Endothelial cell of hepatic sinusoid (primary cell): ENCODE measurements at regions not wholly inside any gene's neighbourhood (a gene's known extent, or its start where the extent isn't known, plus 50 kb on each side); places are given as distances from the start of the nearest gene placed in this dataset.

Source experiments
- in situ Hi-C: cut with HindIII; loops from 2 replicates; pipeline ENCODE4 v1.10.0; 2017; ENCODE audit warnings: low sequenced_read_pairs

DNA sequence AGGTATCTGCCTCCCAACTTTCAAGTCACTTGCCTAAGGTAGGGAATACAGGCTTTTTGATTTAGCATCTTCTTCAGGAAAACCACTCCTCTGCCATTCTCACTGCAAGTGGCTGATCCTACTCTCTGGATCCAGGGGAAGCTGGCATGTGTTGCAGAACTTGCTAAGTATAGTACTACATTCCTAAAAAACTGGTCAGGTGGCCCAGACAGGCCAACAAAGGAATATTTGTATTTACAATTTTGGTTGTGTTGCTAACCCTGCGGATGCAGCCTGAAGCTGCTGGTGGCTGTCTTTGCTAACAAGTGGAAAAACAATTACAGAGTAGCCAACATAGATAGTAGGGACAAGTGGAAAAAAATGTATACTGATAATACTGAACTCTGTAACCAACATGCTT is 222.5 kb upstream of the STARD13 start:
- in situ Hi-C loops, result no loop called here

DNA sequence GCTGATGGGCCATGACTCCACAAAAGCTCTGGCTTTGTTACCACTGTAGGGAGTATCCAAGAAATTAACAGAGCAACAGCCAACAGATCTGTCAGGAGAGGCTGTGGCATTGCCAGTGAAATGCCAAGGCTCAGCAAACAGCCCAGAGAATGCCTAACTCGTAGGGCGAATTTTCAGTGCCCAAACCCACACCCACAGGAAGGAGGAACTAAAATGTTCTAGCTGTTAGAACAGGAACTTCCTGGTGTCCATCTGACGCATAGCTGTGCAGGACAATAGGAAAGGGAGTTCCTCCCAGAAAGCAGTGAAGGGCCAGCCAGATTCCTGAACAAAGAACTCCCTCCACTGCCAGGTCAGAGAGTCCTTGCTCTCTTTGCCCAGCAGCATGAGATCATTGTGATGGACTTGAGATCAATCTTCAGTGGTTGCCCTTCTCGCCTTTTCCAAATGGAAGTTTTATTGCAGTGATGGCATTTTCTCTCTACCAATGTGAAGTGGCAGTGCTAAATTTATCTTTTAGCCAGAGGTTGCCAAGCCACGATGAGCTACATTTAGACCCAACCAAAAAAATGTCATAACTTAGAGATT is 224.2 kb upstream of the STARD13 start:
- in situ Hi-C loops, result no loop called here

DNA sequence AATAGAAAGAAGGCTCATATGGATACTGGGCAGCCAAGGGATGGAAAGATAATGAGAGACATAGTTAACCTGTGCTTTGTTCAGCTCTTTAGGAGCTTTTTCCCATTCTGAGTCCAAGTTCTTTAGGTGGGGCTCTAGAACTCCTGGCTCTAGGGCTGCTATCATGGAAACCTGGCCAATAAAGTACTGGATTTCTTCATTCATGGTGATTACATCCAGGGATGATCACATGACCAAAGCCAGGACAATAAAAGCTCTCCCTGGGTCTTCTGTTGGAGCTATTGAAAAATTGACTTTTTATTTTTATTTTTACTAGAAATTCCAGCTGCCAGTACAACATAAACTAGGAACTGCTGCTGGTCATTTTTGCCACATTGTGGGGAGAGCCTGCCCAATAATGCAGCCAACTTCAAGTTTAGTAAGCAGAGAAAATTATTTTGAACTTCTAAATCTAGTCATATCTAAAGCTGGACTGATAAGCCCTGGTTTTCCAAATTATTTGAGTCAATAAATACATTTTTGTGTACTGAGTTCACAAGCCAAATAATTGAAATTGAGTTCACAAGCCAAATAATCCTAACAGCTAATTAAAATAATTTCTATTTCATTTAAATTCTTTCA is 224.9 kb upstream of the STARD13 start:
- in situ Hi-C loops, result no loop called here

DNA sequence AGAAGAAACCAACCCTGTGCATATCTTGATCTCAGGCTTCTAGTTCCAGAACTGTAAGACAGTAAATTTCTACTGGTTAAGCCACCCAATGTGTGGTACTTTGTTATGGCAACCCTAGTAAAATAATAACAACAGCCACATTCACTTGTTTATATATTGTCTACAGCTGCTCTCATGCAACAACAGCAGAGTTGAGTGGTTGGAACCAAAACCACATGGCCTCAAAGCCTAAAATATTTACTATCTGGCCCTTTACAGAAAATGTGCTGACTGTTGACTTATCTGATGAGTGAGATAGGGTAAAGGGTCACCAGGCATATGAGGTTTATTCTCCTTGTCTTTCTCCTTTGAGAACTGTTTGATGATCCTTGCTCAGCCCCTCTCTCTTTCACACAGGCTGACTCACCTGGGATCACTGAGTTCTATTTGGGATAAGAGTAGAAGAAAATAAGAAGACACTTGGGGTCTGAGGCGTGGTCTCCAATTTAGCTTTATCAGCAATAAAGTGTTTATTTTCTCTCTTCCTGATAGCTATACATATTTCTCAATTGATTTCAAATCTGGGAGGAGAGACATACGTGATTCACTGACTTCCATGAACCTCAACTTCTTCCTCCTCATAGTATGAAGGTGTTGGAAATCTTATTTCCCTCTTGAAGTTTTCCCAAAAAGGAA is 227.5 kb upstream of the STARD13 start:
- in situ Hi-C loops, result no loop called here

DNA sequence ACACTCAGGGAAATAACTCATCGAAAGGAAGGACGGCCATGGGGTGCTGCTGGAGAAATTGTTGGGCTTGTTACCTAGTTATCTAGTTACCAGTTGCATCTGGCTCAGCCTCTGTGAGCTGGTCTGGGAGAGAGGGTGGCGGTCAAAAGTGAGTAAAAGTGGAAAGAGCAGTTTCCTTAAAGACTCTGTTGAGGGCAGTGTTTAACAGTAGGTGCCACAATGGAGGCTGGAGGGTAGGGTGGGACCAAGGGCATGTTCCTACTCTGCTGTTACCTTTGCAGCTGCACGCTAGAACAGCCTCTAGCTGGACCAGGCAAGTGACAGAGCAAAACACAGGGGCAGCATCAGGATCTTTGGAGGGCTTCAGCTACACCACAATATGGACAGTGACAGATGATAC is 228.8 kb upstream of the STARD13 start:
- in situ Hi-C loops, result no loop called here

DNA sequence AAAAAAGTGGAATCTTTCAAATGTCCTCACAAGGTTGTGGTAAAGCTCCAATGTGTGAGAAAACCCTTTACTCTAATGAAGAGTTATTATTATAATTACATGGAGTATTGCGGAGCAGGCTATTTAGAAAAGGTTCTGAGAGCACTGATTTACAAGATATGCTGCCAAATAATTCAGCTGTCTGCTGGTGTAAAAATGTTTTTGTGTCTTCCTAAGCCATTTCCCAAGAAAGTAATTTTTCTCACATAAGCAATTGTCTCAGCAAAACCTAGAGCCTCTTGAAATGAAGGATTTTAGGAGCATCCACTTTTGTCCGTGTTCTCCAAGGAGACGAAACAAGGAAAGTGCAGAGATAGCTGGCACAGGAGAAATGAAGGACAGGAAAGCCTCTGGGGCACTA is 229.6 kb upstream of the STARD13 start:
- in situ Hi-C loops, result no loop called here

DNA sequence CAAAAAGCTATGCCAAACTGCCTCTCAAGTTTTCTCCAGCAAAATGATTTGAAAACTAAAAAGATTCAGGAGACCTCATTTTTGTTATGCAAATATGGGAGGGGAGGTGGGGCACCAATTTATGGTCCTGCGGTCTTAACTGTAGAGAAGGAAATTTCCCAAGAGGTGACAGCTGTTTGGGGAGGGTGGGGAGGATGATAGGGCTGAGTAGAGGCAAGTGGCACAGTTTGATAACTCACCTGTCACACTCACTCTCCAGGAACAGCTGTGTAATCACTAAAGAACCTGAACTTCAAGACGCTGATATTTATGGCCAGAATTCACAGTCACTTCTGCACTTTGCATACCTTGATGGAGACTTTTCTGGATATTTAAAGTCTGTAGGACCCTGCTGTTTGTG is 232.9 kb upstream of the STARD13 start:
- in situ Hi-C loops, result no loop called here

DNA sequence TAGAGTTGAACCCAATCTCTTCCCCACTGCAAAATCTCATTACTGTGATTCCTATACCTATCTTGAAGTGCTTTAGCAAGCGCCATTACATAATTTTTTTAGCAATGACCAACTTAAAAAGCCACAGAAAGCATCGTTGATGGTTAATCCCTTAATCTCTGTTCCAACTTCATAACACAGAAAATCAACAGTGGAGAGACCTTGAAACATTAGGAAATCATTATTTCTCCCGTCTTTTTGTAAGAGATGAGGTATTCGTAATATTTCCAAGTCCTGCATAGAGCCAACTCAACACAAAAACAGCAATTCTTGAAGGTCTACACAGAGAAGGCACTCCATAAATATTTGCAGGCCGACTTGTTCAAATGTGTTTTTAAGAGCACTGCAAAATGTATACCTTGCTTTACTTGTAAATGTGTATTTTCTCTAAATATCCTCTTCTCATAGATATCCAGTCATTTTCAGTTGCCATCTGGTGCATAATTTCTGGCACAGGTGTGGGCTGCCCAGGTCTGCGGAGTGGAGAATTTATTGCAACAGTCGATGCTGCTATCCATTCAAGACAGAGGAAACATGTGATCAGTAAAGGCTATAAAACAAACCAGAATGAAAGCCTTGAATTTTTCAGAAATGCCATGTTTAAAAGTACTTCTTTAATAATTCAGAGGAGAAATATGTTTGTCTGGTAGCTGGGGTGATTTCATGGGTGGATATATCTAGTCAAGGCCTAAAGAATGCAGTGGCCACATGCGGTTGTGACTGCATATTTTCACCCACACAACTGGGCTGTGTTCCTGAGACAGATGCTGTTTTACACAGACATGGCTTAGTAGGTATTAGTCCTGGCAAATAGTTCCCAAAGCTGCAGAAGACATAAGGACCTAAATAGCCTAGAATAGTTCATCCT is 234.3 kb upstream of the STARD13 start:
- in situ Hi-C loops, result no loop called here

DNA sequence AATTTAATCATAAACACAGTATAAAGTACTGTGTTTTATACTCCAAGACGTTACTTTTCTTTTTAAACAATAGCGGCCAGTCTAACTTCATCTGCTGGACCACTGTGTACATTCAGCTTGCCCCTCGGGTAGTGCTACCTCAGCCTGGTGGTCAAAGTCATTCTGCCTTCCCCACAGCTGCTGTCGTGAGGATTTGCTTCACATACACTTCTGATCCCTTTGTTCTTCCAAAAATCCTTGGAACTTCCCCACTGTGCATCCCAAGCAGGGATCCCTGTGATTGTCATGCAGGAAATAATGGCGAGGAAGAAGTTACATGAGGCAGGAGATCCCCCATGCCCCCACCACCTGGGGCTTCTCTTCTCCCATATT is 234.9 kb upstream of the STARD13 start:
- in situ Hi-C loops, result no loop called here

DNA sequence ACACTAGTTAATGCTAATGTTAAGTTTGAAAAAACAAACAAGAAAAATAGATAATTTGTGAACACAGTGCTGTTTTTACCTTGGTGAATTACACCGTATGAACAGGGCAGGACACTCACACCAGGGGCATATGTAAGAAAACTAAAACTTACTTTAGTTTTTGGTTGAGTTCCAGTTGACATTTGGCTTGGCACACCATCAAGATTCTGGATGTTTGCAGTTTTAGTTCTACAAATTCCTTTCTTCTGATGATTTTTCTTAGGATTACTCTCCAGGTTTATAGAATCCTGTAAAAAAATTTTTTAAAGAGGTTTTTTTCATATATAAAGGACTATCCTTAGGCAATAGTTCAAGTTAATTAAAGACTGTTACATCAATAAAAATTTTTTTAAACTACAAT is 238.5 kb upstream of the STARD13 start:
- in situ Hi-C loops, result no loop called here

DNA sequence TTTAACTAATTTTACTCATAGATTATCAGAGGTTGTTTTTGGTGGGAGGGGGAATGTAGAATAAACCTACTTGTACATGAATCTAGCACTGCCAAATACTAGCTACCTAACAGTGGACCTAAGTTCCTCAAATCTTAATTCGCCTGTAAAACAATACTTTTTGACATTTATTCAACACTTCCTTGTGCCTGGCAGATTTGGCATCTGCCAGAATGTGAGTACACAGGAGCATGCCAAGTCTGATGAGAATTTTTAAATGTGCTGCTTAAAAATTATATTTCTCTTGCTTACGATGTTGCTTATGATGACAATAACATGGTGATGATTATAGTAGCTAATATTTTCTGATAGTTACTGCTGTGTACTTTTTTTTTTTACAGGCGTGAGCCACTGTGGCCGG is 240.2 kb upstream of the STARD13 start:
- in situ Hi-C loops, result no loop called here

DNA sequence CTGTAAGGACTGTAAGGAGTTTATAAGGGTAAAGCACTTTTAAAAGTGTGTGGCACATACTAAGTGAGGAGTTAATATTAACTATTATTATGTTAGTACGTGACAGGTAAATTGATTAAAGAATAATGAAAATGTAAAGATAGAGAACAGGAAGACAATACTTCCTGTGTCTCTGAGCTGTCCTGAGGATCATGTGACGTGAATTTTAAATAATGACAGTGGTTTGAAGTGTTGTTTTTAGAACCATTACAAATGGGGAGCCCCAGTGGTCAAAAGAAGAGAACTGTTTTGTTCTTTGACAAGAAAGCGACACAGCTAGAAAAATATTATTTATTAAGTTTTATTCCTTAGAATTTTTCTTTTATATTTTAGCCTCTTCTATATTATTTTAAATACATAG is 241.2 kb upstream of the STARD13 start:
- in situ Hi-C loops, result no loop called here

DNA sequence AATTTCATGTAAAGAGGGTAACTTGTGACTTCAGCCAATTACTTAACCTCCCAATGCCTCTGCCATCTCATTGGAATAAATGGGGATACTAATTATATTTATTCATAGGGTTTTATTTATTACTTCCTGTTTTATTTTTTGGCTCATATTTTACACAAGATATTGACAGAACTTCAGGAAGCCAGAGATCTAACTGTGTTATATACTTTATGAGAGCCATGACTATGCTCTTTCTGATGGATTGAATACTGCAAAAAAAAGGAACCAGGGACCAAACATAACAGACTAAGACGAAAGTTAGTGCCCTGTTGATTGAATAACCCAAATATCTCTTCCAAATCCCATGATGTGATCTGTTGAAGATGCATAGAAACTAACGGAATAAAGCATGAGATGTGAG is 243.3 kb upstream of the STARD13 start:
- in situ Hi-C loops, result no loop called here

DNA sequence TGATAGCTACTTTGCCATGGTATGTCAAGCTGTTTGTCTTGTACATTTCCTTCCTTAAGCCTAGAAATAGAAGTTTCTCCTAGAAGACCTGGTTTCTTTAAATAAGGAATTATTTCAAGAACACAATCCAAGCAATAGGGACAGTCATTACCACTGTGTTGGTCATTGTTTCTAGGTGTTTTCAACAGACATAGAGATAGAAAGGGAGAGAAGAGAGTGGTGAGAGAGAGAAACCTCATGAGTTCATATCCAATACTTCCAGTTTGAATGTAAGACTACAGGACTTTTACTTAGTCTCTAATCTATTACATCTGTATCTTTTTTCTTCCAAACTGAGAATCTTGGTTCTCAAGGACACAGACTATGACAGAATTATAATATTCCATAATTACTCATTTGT is 245.9 kb upstream of the STARD13 start:
- in situ Hi-C loops, result no loop called here

DNA sequence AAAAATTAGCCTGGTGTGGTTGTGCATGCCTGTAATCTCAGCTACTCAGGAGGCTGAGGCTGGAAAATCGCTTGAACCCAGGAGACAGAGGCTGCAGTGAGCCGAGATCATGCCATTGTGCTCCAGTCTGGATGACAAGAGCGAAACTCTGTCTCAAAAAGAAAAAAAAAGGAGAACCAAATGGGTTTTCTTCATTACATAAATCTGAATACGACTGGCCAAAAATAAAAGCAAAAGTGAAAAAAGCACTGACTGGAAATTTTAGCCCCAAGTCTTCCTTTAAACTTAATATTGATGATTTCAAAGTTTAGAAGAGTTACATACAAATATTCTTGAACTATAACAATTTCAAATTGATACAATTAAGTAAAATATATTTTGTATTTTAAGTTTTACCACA is 249.5 kb upstream of the STARD13 start:
- in situ Hi-C loops, result no loop called here

DNA sequence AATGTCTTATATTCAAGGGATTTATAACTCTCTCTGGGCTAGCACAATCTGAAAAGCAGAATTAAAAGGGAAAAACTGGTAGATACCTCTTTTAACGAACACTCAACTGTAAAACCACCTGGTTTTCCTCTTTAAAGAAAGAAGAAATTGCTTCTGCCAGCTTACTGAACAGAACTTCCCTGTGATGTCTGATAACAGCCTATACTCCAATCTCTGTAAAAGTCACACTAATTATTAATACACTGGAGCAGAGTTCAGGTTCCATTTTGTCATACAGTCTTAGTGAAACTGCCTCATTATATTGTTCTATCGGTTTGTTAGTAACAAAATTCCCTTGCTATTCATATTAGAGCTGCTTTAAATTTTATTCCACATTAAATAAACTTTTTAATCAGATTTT is 251.0 kb upstream of the STARD13 start:
- in situ Hi-C loops, result no loop called here

DNA sequence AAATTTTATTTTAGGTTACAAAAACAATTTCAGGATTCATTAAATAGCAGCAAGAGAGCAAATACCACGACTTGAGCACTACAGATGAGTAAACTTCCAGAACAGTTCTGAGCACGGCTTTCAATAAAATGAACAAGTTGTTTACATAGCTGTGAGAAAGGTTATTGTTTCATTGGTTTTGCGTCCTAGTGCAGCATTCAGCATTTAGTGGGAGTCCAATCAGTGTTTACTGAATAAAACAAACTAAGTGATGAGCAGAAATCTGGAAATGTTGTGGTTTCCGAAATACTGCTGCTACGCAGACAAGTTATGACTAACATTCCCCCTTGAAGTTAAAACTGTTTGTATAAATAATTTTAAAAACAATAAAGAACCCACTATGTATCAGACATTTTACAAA is 251.5 kb upstream of the STARD13 start:
- in situ Hi-C loops, result no loop called here

DNA sequence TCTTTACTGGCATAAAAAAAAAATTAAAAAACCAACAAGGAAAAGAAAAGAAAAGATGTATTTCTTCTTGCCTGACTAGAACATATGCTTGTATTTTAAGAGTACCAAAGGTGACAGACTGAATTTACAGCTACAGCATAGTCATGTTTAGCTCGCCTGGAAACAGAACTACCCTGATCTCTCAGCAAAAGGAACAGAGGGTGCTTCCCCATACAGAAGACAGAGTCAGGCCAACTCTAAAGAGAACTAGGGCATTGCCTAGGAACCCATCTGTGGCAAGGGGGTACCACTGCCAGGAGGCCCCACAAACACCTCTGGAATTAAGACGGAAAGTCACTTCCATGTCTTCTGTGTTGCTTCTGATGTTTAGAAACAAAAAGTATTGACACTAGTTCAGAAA is 252.1 kb upstream of the STARD13 start:
- in situ Hi-C loops, result no loop called here

DNA sequence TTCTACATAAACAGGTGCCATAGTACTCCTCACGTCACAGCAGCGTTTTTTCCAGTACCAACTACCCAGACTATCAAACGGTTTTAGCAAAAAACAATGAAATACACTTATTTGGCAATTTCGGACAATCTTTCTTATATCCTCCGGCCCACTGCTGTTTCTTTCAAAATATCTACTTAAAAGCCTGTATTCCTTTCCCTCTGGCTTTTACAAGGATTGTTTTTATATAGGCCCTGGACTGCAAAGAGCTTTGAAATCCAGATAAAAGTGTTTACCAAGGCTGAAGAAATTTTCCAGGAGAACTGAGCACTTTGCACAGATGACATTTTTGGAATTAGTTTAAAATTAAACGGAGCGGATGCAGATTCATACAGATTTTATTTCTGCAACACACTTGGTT is 255.9 kb upstream of the STARD13 start:
- in situ Hi-C loops, result loop anchor here (5.0 kb wide), 1 partner anchor 181 kb away; no protein-coding TSS in a partner anchor

DNA sequence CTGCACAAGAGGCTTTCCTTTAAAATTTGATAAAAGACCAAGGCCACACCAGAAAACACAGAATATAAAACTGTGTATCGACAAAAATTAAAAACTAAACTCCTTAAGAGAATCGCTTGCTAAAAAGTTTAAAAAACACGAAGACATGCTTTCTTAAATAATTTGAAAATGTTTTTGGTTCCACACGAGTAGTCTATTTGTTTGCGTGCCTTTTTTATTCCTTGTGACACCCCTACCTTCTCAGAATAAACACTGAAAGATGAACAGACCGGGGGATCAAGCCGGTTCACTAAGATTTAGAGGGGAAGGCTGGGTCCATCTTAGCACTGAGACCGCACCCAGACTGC is 256.4 kb upstream of the STARD13 start:
- in situ Hi-C loops, result loop anchor here (5.0 kb wide), 1 partner anchor 180 kb away; no protein-coding TSS in a partner anchor

DNA sequence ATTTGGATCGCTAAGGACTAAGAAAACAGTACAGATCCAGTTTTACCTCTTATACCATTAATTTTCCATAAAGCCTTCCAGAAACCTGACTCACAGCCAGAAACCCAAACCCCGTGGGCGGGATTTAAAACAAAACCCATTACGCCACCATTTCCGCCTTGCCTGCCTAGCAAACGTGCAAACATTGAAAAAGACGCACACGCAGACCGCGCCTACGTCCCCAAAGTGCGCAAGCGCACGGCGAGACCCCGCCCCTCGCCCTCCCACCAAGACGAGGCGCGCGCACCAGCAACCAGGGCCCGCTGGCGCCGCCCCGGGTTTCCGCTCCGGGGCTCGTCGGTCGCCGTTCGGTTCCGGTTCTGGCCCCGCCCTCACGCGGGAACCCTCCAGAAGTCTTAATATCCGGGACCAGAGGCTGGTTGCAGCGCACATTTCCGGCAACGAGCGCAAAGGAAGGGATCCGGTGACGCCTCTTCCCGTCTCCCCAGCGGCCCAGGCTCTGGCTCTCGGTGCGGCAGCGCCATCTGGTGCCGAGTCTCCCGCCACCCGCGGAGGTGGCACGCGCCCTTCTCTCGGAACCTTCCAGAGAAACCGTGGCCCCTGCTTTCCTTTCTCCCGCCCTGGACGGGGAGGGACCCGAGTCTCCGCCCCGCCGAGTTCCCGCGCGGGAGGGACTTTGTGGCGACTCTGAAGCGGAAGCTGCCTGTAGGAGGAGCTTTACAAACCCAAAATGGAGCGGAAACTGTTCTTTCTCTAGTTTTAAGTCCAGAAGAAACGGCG is 256.9 kb upstream of the STARD13 start:
- in situ Hi-C loops, result loop anchor here (5.0 kb wide), 1 partner anchor 180 kb away; no protein-coding TSS in a partner anchor
